NT2/D1 (cell line): ENCODE measurements at regions not wholly inside any gene's neighbourhood (a gene's known extent, or its start where the extent isn't known, plus 50 kb on each side); places are given as distances from the start of the nearest gene placed in this dataset.

Experiments
- SUZ12 ChIP-seq: IDR thresholded peaks from 2 replicates; pipeline ENCODE4 v1.6.1; 2011; ENCODE audit not compliant: insufficient read length, insufficient read depth; ENCODE audit errors: extremely low read depth
- YY1 ChIP-seq: IDR thresholded peaks from 2 replicates; pipeline ENCODE4 v1.6.1; 2011; ENCODE audit not compliant: insufficient read length, insufficient read depth
- ZNF274 ChIP-seq: IDR thresholded peaks from 2 replicates; pipeline ENCODE4 v1.6.1; 2011; ENCODE audit warnings: mild to moderate bottlenecking, low read depth, low read length

GRCh38 chr5:5089895-5090649, 50.1 kb upstream of the ADAMTS16 start:
- TF ChIP-seq ZNF274 (no peak), SUZ12 (no peak), YY1 (no peak)
